ENCODE measurements at regions not wholly inside any gene's neighbourhood (a gene's known extent, or its start where the extent isn't known, plus 50 kb on each side); places are given as distances from the start of the nearest gene placed in this dataset.
"Not testable (repeated sequence)": the region's sequence is repeated elsewhere in the genome, so short reads cannot be mapped to it uniquely, and the experiment has no call there.

GRCh38 chr12:116450406-116450910 lies 108.7 kb upstream of the MAP1LC3B2 start:
- POLR2A ChIA-PET = interaction anchor here (0.7 kb wide), 1 partner anchor 11 kb away, joined by 3 read pairs; no protein-coding TSS in a partner anchor
- H3K36me3 ChIP-seq (ENCODE audit: control insufficient read depth in 2 of 2, insufficient read depth in 1 of 2, low read length in 2 of 2) = no peaks in the 10 kb centered on the region
- no peak overlapping the region for H3K27ac ChIP-seq (ENCODE audit: extremely low read depth, low read depth, low read length)
- TF ChIP-seq, protein P1, sequence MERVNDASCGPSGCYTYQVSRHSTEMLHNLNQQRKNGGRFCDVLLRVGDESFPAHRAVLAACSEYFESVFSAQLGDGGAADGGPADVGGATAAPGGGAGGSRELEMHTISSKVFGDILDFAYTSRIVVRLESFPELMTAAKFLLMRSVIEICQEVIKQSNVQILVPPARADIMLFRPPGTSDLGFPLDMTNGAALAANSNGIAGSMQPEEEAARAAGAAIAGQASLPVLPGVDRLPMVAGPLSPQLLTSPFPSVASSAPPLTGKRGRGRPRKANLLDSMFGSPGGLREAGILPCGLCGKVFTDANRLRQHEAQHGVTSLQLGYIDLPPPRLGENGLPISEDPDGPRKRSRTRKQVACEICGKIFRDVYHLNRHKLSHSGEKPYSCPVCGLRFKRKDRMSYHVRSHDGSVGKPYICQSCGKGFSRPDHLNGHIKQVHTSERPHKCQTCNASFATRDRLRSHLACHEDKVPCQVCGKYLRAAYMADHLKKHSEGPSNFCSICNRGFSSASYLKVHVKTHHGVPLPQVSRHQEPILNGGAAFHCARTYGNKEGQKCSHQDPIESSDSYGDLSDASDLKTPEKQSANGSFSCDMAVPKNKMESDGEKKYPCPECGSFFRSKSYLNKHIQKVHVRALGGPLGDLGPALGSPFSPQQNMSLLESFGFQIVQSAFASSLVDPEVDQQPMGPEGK (tag by site-specific recombination; IDR thresholded peaks at IDR 0.05) = no peak
- peak; percentile 61; the same call in 1 of the 2 replicates for TF ChIP-seq ZNF146 (tag by site-specific recombination; IDR thresholded peaks at IDR 0.05)
- CTCF ChIA-PET = no interaction called here
- H3K9me3 ChIP-seq (ENCODE audit: control insufficient read depth, insufficient read depth, low read depth, low read length) = no peaks in the 10 kb centered on the region
- no peaks in the 10 kb centered on the region; the same call in 1 of the 2 replicates for H3K4me1 ChIP-seq (ENCODE audit: control insufficient read depth, insufficient read depth, low read length)
- H3K4me3 ChIP-seq (ENCODE audit: low read depth, low read length) = no peak overlapping the region

GRCh38 chr12:116452975-116453374 lies 106.2 kb upstream of the MAP1LC3B2 start:
- H3K27ac ChIP-seq (ENCODE audit: extremely low read depth, low read depth, low read length); H3K36me3 ChIP-seq (ENCODE audit: control insufficient read depth in 2 of 2, insufficient read depth in 1 of 2, low read length in 2 of 2); H3K4me3 ChIP-seq (ENCODE audit: low read depth, low read length); CTCF ChIA-PET; H3K9me3 ChIP-seq (ENCODE audit: control insufficient read depth, insufficient read depth, low read depth, low read length); H3K4me1 ChIP-seq (ENCODE audit: control insufficient read depth, insufficient read depth, low read length): not testable (repeated sequence)
- POLR2A ChIA-PET = interaction anchor here (0.7 kb wide), 1 partner anchor 8 kb away, joined by 3 read pairs; no protein-coding TSS in a partner anchor
- TF ChIP-seq, protein P2, sequence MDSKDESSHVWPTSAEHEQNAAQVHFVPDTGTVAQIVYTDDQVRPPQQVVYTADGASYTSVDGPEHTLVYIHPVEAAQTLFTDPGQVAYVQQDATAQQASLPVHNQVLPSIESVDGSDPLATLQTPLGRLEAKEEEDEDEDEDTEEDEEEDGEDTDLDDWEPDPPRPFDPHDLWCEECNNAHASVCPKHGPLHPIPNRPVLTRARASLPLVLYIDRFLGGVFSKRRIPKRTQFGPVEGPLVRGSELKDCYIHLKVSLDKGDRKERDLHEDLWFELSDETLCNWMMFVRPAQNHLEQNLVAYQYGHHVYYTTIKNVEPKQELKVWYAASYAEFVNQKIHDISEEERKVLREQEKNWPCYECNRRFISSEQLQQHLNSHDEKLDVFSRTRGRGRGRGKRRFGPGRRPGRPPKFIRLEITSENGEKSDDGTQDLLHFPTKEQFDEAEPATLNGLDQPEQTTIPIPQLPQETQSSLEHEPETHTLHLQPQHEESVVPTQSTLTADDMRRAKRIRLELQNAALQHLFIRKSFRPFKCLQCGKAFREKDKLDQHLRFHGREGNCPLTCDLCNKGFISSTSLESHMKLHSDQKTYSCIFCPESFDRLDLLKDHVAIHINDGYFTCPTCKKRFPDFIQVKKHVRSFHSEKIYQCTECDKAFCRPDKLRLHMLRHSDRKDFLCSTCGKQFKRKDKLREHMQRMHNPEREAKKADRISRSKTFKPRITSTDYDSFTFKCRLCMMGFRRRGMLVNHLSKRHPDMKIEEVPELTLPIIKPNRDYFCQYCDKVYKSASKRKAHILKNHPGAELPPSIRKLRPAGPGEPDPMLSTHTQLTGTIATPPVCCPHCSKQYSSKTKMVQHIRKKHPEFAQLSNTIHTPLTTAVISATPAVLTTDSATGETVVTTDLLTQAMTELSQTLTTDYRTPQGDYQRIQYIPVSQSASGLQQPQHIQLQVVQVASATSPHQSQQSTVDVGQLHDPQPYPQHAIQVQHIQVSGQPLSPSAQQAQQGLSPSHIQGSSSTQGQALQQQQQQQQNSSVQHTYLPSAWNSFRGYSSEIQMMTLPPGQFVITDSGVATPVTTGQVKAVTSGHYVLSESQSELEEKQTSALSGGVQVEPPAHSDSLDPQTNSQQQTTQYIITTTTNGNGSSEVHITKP (tag by site-specific recombination; IDR thresholded peaks at IDR 0.05) = peak; percentile 59

GRCh38 chr12:116453631-116454030 lies 105.5 kb upstream of the MAP1LC3B2 start:
- ChIA-PET POLR2A (interaction anchor here (0.7 kb wide), 1 partner anchor 9 kb away, joined by 3 read pairs; no protein-coding TSS in a partner anchor), CTCF (no interaction called here)
- H3K27ac ChIP-seq (ENCODE audit: extremely low read depth, low read depth, low read length) = no peak overlapping the region

More at GRCh38 chr12:116453631-116454030, 105.5 kb upstream of the MAP1LC3B2 start:
- TF ChIP-seq, protein P3, sequence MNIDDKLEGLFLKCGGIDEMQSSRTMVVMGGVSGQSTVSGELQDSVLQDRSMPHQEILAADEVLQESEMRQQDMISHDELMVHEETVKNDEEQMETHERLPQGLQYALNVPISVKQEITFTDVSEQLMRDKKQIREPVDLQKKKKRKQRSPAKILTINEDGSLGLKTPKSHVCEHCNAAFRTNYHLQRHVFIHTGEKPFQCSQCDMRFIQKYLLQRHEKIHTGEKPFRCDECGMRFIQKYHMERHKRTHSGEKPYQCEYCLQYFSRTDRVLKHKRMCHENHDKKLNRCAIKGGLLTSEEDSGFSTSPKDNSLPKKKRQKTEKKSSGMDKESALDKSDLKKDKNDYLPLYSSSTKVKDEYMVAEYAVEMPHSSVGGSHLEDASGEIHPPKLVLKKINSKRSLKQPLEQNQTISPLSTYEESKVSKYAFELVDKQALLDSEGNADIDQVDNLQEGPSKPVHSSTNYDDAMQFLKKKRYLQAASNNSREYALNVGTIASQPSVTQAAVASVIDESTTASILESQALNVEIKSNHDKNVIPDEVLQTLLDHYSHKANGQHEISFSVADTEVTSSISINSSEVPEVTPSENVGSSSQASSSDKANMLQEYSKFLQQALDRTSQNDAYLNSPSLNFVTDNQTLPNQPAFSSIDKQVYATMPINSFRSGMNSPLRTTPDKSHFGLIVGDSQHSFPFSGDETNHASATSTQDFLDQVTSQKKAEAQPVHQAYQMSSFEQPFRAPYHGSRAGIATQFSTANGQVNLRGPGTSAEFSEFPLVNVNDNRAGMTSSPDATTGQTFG (tag by site-specific recombination; IDR thresholded peaks at IDR 0.05; ENCODE audit: borderline replicate concordance) = no peak
- TF ChIP-seq, protein P2 (tag by site-specific recombination; IDR thresholded peaks at IDR 0.05) = no peak
- no peak for TF ChIP-seq ZBTB44 (tag by site-specific recombination; IDR thresholded peaks at IDR 0.05)
- no peak for TF ChIP-seq ZNF629 (tag by site-specific recombination; IDR thresholded peaks at IDR 0.05)
- TF ChIP-seq, protein P4, sequence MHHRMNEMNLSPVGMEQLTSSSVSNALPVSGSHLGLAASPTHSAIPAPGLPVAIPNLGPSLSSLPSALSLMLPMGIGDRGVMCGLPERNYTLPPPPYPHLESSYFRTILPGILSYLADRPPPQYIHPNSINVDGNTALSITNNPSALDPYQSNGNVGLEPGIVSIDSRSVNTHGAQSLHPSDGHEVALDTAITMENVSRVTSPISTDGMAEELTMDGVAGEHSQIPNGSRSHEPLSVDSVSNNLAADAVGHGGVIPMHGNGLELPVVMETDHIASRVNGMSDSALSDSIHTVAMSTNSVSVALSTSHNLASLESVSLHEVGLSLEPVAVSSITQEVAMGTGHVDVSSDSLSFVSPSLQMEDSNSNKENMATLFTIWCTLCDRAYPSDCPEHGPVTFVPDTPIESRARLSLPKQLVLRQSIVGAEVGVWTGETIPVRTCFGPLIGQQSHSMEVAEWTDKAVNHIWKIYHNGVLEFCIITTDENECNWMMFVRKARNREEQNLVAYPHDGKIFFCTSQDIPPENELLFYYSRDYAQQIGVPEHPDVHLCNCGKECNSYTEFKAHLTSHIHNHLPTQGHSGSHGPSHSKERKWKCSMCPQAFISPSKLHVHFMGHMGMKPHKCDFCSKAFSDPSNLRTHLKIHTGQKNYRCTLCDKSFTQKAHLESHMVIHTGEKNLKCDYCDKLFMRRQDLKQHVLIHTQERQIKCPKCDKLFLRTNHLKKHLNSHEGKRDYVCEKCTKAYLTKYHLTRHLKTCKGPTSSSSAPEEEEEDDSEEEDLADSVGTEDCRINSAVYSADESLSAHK (tag by site-specific recombination; IDR thresholded peaks at IDR 0.05) = no peak
- TF ChIP-seq ZNF16 (tag by site-specific recombination; IDR thresholded peaks at IDR 0.05; ENCODE audit: low read depth) = no peak
- TF ChIP-seq, protein P5, sequence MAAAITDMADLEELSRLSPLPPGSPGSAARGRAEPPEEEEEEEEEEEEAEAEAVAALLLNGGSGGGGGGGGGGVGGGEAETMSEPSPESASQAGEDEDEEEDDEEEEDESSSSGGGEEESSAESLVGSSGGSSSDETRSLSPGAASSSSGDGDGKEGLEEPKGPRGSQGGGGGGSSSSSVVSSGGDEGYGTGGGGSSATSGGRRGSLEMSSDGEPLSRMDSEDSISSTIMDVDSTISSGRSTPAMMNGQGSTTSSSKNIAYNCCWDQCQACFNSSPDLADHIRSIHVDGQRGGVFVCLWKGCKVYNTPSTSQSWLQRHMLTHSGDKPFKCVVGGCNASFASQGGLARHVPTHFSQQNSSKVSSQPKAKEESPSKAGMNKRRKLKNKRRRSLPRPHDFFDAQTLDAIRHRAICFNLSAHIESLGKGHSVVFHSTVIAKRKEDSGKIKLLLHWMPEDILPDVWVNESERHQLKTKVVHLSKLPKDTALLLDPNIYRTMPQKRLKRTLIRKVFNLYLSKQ (tag by site-specific recombination; IDR thresholded peaks at IDR 0.05; ENCODE audit: borderline replicate concordance) = no peak
- no peak for TF ChIP-seq GLI2 (tag by site-specific recombination; IDR thresholded peaks at IDR 0.05; ENCODE audit: borderline replicate concordance, low read depth)
- Histone ChIP-seq H3K36me3 (ENCODE audit: control insufficient read depth in 2 of 2, insufficient read depth in 1 of 2, low read length in 2 of 2) (no peaks in the 10 kb centered on the region), H3K9me3 (ENCODE audit: control insufficient read depth, insufficient read depth, low read depth, low read length) (no peaks in the 10 kb centered on the region), H3K4me3 (ENCODE audit: low read depth, low read length) (no peak overlapping the region), H3K4me1 (ENCODE audit: control insufficient read depth, insufficient read depth, low read length) (no peaks in the 10 kb centered on the region; the same call in 1 of the 2 replicates)
